H1 (cell line): ENCODE measurements at regions not wholly inside any gene's neighbourhood (a gene's known extent, or its start where the extent isn't known, plus 50 kb on each side); places are given as distances from the start of the nearest gene placed in this dataset.

ENCODE experiments used
- CTCF ChIA-PET: fragments of 300-600 bp; sonication (Branson Sonifier 250); formaldehyde crosslinking; loops from one replicate; lab custom pipeline; 2021; ENCODE audit not compliant: partially characterized antibody; lab: Charles Lee
- POLR2A ChIA-PET: fragments of 300-600 bp; sonication (Branson Sonifier 250); formaldehyde crosslinking; loops from one replicate; lab custom pipeline; 2021; ENCODE audit warnings: inconsistent platforms; ENCODE audit not compliant: partially characterized antibody; lab: Charles Lee
- DNase-seq, 2 experiments: peaks; one replicate each; pipeline versions ENCODE4 v3.0.0 to v3.0.0-alpha.2; 2010 to 2022; ENCODE audit warnings: low spot score in 2 of 2, low read depth in 1 of 2, mixed read lengths in 1 of 2
- FAIRE-seq: peaks from 2 replicates; lab custom pipeline; 2011; peaks lifted over from hg19 to GRCh38; lab: Jason Lieb, UNC
- H2AFZ ChIP-seq: 2 replicates; pipeline ENCODE4 v1.8.1; 2012; ENCODE audit warnings: low read length, inconsistent platforms
- H2AK5ac ChIP-seq: 2 replicates; pipeline ENCODE4 v1.6.1; 2013; ENCODE audit warnings: low read depth, low read length
- H2BK120ac ChIP-seq: replicated peaks from 2 replicates; pipeline ENCODE3; 2013; ENCODE audit warnings: low read depth, low read length, inconsistent platforms
- H2BK12ac ChIP-seq: 2 replicates; pipeline ENCODE4 v1.6.1; 2013; ENCODE audit warnings: low read depth, low read length
- H2BK15ac ChIP-seq: 2 replicates; pipeline ENCODE4 v1.6.1; 2013; ENCODE audit warnings: low read length
- H2BK20ac ChIP-seq: 2 replicates; pipeline ENCODE4 v1.6.1; 2013; ENCODE audit warnings: low read length
- H2BK5ac ChIP-seq: 2 replicates; pipeline ENCODE4 v1.6.1; 2013; ENCODE audit warnings: low read depth, low read length
- H3K14ac ChIP-seq: 2 replicates; pipeline ENCODE4 v1.6.1; 2013; ENCODE audit warnings: inconsistent platforms; ENCODE audit not compliant: insufficient read length
- H3K18ac ChIP-seq: 2 replicates; pipeline ENCODE4 v1.6.1; 2013; ENCODE audit warnings: low read length; ENCODE audit errors: extremely low read depth
- H3K23ac ChIP-seq: 2 replicates; pipeline ENCODE4 v1.6.1; 2013; ENCODE audit warnings: inconsistent platforms; ENCODE audit not compliant: insufficient read length
- H3K23me2 ChIP-seq: 2 replicates; pipeline ENCODE4 v1.6.1; 2013; ENCODE audit warnings: low read depth, low read length
- H3K27ac ChIP-seq: 2 replicates; pipeline ENCODE4 v1.6.1; 2011; ENCODE audit warnings: low read depth, low read length, inconsistent platforms
- H3K27me3 ChIP-seq, 4 experiments: replicated peaks in 1 of 4; 1 replicate in 1 of 4; 2 replicates in 3 of 4; pipeline versions ENCODE4 v1.6.1 to v1.8.1; 2011 to 2013; ENCODE audit warnings: low read length in 3 of 4, mild to moderate bottlenecking in 3 of 4, inconsistent platforms in 2 of 4, mixed read lengths in 2 of 4, moderate library complexity in 1 of 4; ENCODE audit not compliant: control insufficient read depth in 3 of 4, insufficient read depth in 3 of 4; ENCODE audit errors: extremely low read depth in 1 of 4
- H3K36me3 ChIP-seq, 4 experiments: 2 replicates each; pipeline versions ENCODE4 v1.6.1 to v1.8.1; 2011 to 2013; ENCODE audit warnings: mild to moderate bottlenecking in 4 of 4, low read length in 3 of 4, moderate library complexity in 2 of 4, control low read depth in 1 of 4, inconsistent platforms in 1 of 4; ENCODE audit not compliant: insufficient read depth in 4 of 4, control insufficient read depth in 2 of 4
- H3K4ac ChIP-seq: replicated peaks from 2 replicates; pipeline ENCODE3; 2013; ENCODE audit warnings: low read length, low read depth, mixed read lengths, inconsistent platforms; ENCODE audit not compliant: insufficient read length
- H3K4me1 ChIP-seq, 4 experiments: replicated peaks in 1 of 4; 1 replicate in 1 of 4; 2 replicates in 3 of 4; pipeline versions ENCODE4 v1.6.1 to v1.8.1; 2011 to 2013; ENCODE audit warnings: low read length in 3 of 4, inconsistent platforms in 2 of 4, mixed read lengths in 1 of 4; ENCODE audit not compliant: insufficient read depth in 4 of 4, control insufficient read depth in 3 of 4
- H3K4me2 ChIP-seq, 2 experiments: 2 replicates each; pipeline versions ENCODE4 v1.6.1 to v1.8.1; 2011 to 2013; ENCODE audit warnings: low read depth in 2 of 2, low read length in 2 of 2, control low read depth in 1 of 2, inconsistent platforms in 1 of 2, mild to moderate bottlenecking in 1 of 2; ENCODE audit not compliant: insufficient read depth in 1 of 2
- H3K4me3 ChIP-seq, 4 experiments: fragments of 200-600, 300-600 bp in 1 of 4; sonication (generic), shearing (Covaris generic), sonication (Bioruptor Twin) in 1 of 4; 2 replicates each; pipeline versions ENCODE4 v1.5.1 to v1.8.1; 2011 to 2016; ENCODE audit warnings: low read length in 4 of 4, low read depth in 3 of 4, control low read depth in 2 of 4, inconsistent platforms in 2 of 4, mild to moderate bottlenecking in 2 of 4, mixed read lengths in 1 of 4, moderate library complexity in 1 of 4; ENCODE audit not compliant: insufficient read depth in 2 of 4; ENCODE audit errors: extremely low read depth in 1 of 4
- H3K56ac ChIP-seq: replicated peaks from 2 replicates; pipeline ENCODE3; 2013; ENCODE audit warnings: low read depth, mild to moderate bottlenecking, mixed read lengths, low read length, inconsistent platforms; ENCODE audit not compliant: insufficient read length
- H3K79me1 ChIP-seq: 2 replicates; pipeline ENCODE4 v1.6.1; 2013; ENCODE audit warnings: low read depth, low read length, control low read depth
- H3K79me2 ChIP-seq, 2 experiments: 2 replicates each; pipeline versions ENCODE4 v1.6.1 to v1.8.1; 2012 to 2013; ENCODE audit warnings: low read length in 2 of 2, mild to moderate bottlenecking in 2 of 2, inconsistent platforms in 1 of 2; ENCODE audit not compliant: insufficient read depth in 2 of 2, control insufficient read depth in 1 of 2
- H3K9ac ChIP-seq, 4 experiments: replicated peaks in 1 of 4; 1 replicate in 1 of 4; 2 replicates in 3 of 4; pipeline versions ENCODE4 v1.6.1 to v1.8.1; 2011 to 2013; ENCODE audit warnings: low read depth in 3 of 4, low read length in 3 of 4, control low read depth in 2 of 4, mild to moderate bottlenecking in 2 of 4, moderate library complexity in 2 of 4, inconsistent platforms in 1 of 4; ENCODE audit errors: extremely low read depth in 1 of 4
- H3K9me3 ChIP-seq, 2 experiments: 2 replicates each; pipeline versions ENCODE4 v1.6.1 to v1.8.1; 2012 to 2013; ENCODE audit warnings: mild to moderate bottlenecking in 2 of 2, moderate library complexity in 2 of 2, control low read depth in 1 of 2, inconsistent platforms in 1 of 2, low read depth in 1 of 2, low read length in 1 of 2, mixed read lengths in 1 of 2; ENCODE audit not compliant: insufficient read depth in 2 of 2
- H4K20me1 ChIP-seq, 2 experiments: replicated peaks in 1 of 2; 2 replicates each; pipeline versions ENCODE3 to v1.8.1; 2011 to 2013; ENCODE audit warnings: inconsistent platforms in 2 of 2, low read length in 2 of 2, mild to moderate bottlenecking in 1 of 2; ENCODE audit not compliant: insufficient read depth in 2 of 2, control insufficient read depth in 1 of 2
- H4K5ac ChIP-seq: 2 replicates; pipeline ENCODE4 v1.6.1; 2013; ENCODE audit warnings: low read length, low read depth, mixed read lengths, inconsistent platforms; ENCODE audit not compliant: insufficient read length
- H4K8ac ChIP-seq: 2 replicates; pipeline ENCODE4 v1.8.0; 2013; ENCODE audit warnings: mild to moderate bottlenecking, moderate library complexity, low read length, inconsistent platforms; ENCODE audit not compliant: insufficient read depth; ENCODE audit errors: extremely low read depth
- H4K91ac ChIP-seq: replicated peaks from 2 replicates; pipeline ENCODE3; 2013; ENCODE audit warnings: low read length, mixed read lengths, inconsistent platforms; ENCODE audit not compliant: insufficient read length
- CTBP2 ChIP-seq: IDR thresholded peaks from 2 replicates; pipeline ENCODE4 v1.7.0; 2011; ENCODE audit warnings: borderline replicate concordance, mild to moderate bottlenecking, moderate library complexity, mixed read lengths, low read length; ENCODE audit not compliant: insufficient read depth, insufficient read length
- EP300 ChIP-seq, 2 experiments: IDR thresholded peaks; 1 replicate in 1 of 2; 2 replicates in 1 of 2; pipeline ENCODE4 v1.6.1; 2011 to 2012; ENCODE audit warnings: low read depth in 2 of 2, low read length in 2 of 2, mild to moderate bottlenecking in 2 of 2, borderline replicate concordance in 1 of 2, inconsistent platforms in 1 of 2, moderate library complexity in 1 of 2
- EZH2 ChIP-seq: fragments of 200-600 bp; sonication (generic); IDR thresholded peaks from 2 replicates; pipeline ENCODE4 v1.7.1; 2012; ENCODE audit warnings: low read depth, mild to moderate bottlenecking, moderate library complexity, low read length, inconsistent platforms; ENCODE audit not compliant: severe bottlenecking
- JUN ChIP-seq: IDR thresholded peaks from 2 replicates; pipeline ENCODE4 v1.6.1; 2011; ENCODE audit warnings: low read depth, mild to moderate bottlenecking, improper control_type of control experiment, low read length
- MAFK ChIP-seq: IDR thresholded peaks from 2 replicates; pipeline ENCODE4 v1.6.1; 2012; ENCODE audit warnings: low read depth, mild to moderate bottlenecking, improper control_type of control experiment, low read length
- POLR2AphosphoS5 ChIP-seq: IDR thresholded peaks from 2 replicates; pipeline ENCODE4 v1.6.1; 2011; ENCODE audit warnings: low read depth, low read length
- RBBP5 ChIP-seq: IDR thresholded peaks from 2 replicates; pipeline ENCODE4 v1.7.1; 2012; ENCODE audit warnings: low read depth, mild to moderate bottlenecking, inconsistent platforms, low read length, moderate library complexity, borderline replicate concordance
- RXRA ChIP-seq: IDR thresholded peaks from 2 replicates; pipeline ENCODE4 v1.6.1; 2011; ENCODE audit warnings: low read depth, mild to moderate bottlenecking, low read length, moderate library complexity; ENCODE audit not compliant: insufficient read depth
- SP2 ChIP-seq: IDR thresholded peaks from 2 replicates; pipeline ENCODE4 v1.6.1; 2012; ENCODE audit warnings: mild to moderate bottlenecking, low read length, inconsistent platforms
- SRF ChIP-seq: IDR thresholded peaks from 2 replicates; pipeline ENCODE4 v1.6.1; 2011; ENCODE audit warnings: mild to moderate bottlenecking, low read depth, low read length, moderate library complexity
- SUZ12 ChIP-seq: fragments of 200-600 bp; sonication (generic); IDR thresholded peaks from 2 replicates; pipeline ENCODE4 v1.6.1; 2012; ENCODE audit warnings: mild to moderate bottlenecking, inconsistent platforms, low read length, moderate library complexity, mixed read lengths
- TAF1 ChIP-seq: IDR thresholded peaks from 2 replicates; pipeline ENCODE4 v1.6.1; 2011; ENCODE audit warnings: mild to moderate bottlenecking, low read depth, low read length
- TEAD4 ChIP-seq: IDR thresholded peaks from 2 replicates; pipeline ENCODE4 v1.6.1; 2012; ENCODE audit warnings: low read depth, low read length, inconsistent platforms, mixed read lengths
- WGBS, 2 experiments: shearing (Covaris generic) in 1 of 2; methylation state at CpG; one replicate each; pipeline versions ENCODE4 v1.1.6 to v1.1.7; 2013 to 2015; ENCODE audit warnings: low lambda C conversion rate in 2 of 2, mixed read lengths in 2 of 2, inconsistent platforms in 1 of 2, low coverage in 1 of 2, missing lambda C conversion rate in 1 of 2; ENCODE audit not compliant: insufficient replicate concordance in 2 of 2, insufficient coverage in 1 of 2, insufficient read length in 1 of 2; ENCODE audit errors: extremely low coverage in 1 of 2, missing lambda C conversion rate in 1 of 2; 5-methylcytosine and 5-hydroxymethylcytosine counted together
- TF ChIP-seq, protein P1 (sequence below): IDR thresholded peaks from 2 replicates; pipeline ENCODE4 v1.6.1; 2012; ENCODE audit warnings: low read length, inconsistent platforms

DNA sequence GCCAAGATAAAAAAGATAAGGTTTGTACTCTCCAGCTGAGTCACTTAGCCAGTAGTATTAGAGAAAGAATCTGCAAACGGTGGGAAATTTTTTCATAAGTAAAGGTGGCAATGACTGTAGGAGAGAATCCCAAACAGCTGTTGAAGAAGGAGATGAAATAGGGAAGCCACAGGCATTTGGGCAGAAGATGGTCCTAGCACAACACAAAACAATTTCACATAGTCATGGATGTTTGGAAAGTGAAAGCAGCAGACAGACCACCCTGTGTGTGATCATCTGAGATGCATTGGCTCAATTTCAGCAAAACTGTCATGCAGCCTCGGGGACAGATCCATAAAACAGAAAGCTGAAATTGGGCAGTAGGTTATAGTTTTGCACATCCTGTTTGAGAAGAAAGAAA, 2832.4 kb downstream of the PCDH9 start:
- Histone ChIP-seq H3K27me3 (no peaks in the 10 kb centered on the region), H2AFZ (no peak overlapping the region), H3K23me2 (no peaks in the 10 kb centered on the region), H3K9ac (no peak overlapping the region), H2BK12ac (no peak overlapping the region), H3K9me3 (no peaks in the 10 kb centered on the region), H4K20me1 (no peaks in the 10 kb centered on the region), H3K18ac (no peak overlapping the region), H3K79me1 (no peaks in the 10 kb centered on the region), H2BK15ac (no peak overlapping the region), H2BK5ac (no peak overlapping the region), H4K5ac (no peak overlapping the region), H3K27ac (no peak overlapping the region), H2BK120ac (no peak overlapping the region), H3K56ac (no peak overlapping the region), H3K23ac (no peak overlapping the region), H3K4me3 (no peak overlapping the region), H3K4me2 (no peak overlapping the region), H3K36me3 (no peaks in the 10 kb centered on the region), H2AK5ac (no peak overlapping the region), H3K4me1 (no peaks in the 10 kb centered on the region), H3K4ac (no peak overlapping the region), H2BK20ac (no peak overlapping the region), H3K79me2 (no peaks in the 10 kb centered on the region), H4K8ac (no peak overlapping the region), H3K14ac (no peak overlapping the region), H4K91ac (no peak overlapping the region)
- FAIRE-seq (no peak), DNase-seq (no peak)
- ChIA-PET CTCF (no interaction called here), POLR2A (no interaction called here)
- 95% methylated on average over 2 of the region's 2 CpGs; no CpG with 5 or more reads in 1 of the 2 experiments for WGBS, 2 experiments
- no peak for TF ChIP-seq TAF1
- TF ChIP-seq, protein P1, sequence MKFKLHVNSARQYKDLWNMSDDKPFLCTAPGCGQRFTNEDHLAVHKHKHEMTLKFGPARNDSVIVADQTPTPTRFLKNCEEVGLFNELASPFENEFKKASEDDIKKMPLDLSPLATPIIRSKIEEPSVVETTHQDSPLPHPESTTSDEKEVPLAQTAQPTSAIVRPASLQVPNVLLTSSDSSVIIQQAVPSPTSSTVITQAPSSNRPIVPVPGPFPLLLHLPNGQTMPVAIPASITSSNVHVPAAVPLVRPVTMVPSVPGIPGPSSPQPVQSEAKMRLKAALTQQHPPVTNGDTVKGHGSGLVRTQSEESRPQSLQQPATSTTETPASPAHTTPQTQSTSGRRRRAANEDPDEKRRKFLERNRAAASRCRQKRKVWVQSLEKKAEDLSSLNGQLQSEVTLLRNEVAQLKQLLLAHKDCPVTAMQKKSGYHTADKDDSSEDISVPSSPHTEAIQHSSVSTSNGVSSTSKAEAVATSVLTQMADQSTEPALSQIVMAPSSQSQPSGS: no peak
- TF ChIP-seq MAFK: no peak
- TF ChIP-seq EP300 (IDR thresholded peaks at IDR 0.05; ENCODE audit: borderline replicate concordance in 1 of 2, low read depth in 2 of 2, low read length in 2 of 2): no peak
- TF ChIP-seq CTBP2: no peak
- no peak for TF ChIP-seq SRF
- no peak for TF ChIP-seq RBBP5
- TF ChIP-seq JUN: no peak
- TF ChIP-seq SP2: no peak
- no peak for TF ChIP-seq POLR2AphosphoS5
- no peak for TF ChIP-seq TEAD4
- TF ChIP-seq EZH2: no peak
- TF ChIP-seq SUZ12: no peak
- TF ChIP-seq RXRA: no peak
